ENCODE measurements at regions not wholly inside any gene's neighbourhood (a gene's known extent, or its start where the extent isn't known, plus 50 kb on each side); places are given as distances from the start of the nearest gene placed in this dataset.
"Not testable (repeated sequence)": the region's sequence is repeated elsewhere in the genome, so short reads cannot be mapped to it uniquely, and the experiment has no call there.

GRCh38 chr20:30499123-30499522 is 758.3 kb upstream of the DEFB115 start:
- Histone ChIP-seq H3K9ac (peak overlapping the region; percentile 71; the same call in 1 of the 2 replicates), H3K4me3 (IDR thresholded peaks at IDR 0.05; ENCODE audit: insufficient read depth, low read depth, low read length) (no peak overlapping the region), H3K79me2 (ENCODE audit: insufficient read depth, low read depth) (no peaks in the 10 kb centered on the region), H2AFZ (ENCODE audit: low read depth) (peak overlapping the region; percentile 62; the same call in 1 of the 2 replicates), H3K27ac (peak overlapping the region; percentile 96), H3K27me3 (ENCODE audit: insufficient read depth, low read depth) (no peaks in the 10 kb centered on the region), H3K4me2 (peak overlapping the region; percentile 78), H3K36me3 (ENCODE audit: insufficient read depth) (no peaks in the 10 kb centered on the region), H4K20me1 (ENCODE audit: insufficient read depth) (no peaks in the 10 kb centered on the region), H3K4me1 (ENCODE audit: low read depth, poor library complexity, severe bottlenecking) (peaks cover 40% of the 10 kb centered on the region)
- no peak for TF ChIP-seq CTCF (conservative IDR thresholded peaks at IDR 0.05; ENCODE audit: low read depth, low read length)

- peak overlapping the region; percentile 96 for H3K27ac ChIP-seq
Observed at GRCh38 chr20:30499716-30500446, 757.6 kb upstream of the DEFB115 start.

GRCh38 chr20:30500447-30500820 is 757.0 kb upstream of the DEFB115 start:
- H3K4me3 ChIP-seq (IDR thresholded peaks at IDR 0.05; ENCODE audit: insufficient read depth, low read depth, low read length); H3K79me2 ChIP-seq (ENCODE audit: insufficient read depth, low read depth); H3K4me2 ChIP-seq; H3K36me3 ChIP-seq (ENCODE audit: insufficient read depth); H4K20me1 ChIP-seq (ENCODE audit: insufficient read depth); H2AFZ ChIP-seq (ENCODE audit: low read depth); H3K27me3 ChIP-seq (ENCODE audit: insufficient read depth, low read depth): not testable (repeated sequence)
- TF ChIP-seq CTCF (conservative IDR thresholded peaks at IDR 0.05; ENCODE audit: low read depth, low read length): 0 out of 2 replicates have a peak, but pooled peaks have one; percentile 12
- Histone ChIP-seq H3K4me1 (ENCODE audit: low read depth, poor library complexity, severe bottlenecking) (peaks cover 40% of the 10 kb centered on the region), H3K27ac (peak overlapping the region; percentile 96), H3K9ac (peak overlapping the region; percentile 71; the same call in 1 of the 2 replicates)

More at GRCh38 chr20:30499716-30500446, 757.6 kb upstream of the DEFB115 start:
- H2AFZ ChIP-seq (ENCODE audit: low read depth): peak overlapping the region; percentile 62; the same call in 1 of the 2 replicates
- not testable (repeated sequence) for H4K20me1 ChIP-seq (ENCODE audit: insufficient read depth); H3K4me3 ChIP-seq (IDR thresholded peaks at IDR 0.05; ENCODE audit: insufficient read depth, low read depth, low read length); H3K27me3 ChIP-seq (ENCODE audit: insufficient read depth, low read depth); H3K36me3 ChIP-seq (ENCODE audit: insufficient read depth); H3K79me2 ChIP-seq (ENCODE audit: insufficient read depth, low read depth)
- H3K4me2 ChIP-seq: peak overlapping the region; percentile 78
- H3K4me1 ChIP-seq (ENCODE audit: low read depth, poor library complexity, severe bottlenecking): peaks cover 40% of the 10 kb centered on the region
- H3K9ac ChIP-seq: peak overlapping the region; percentile 71; the same call in 1 of the 2 replicates

- Histone ChIP-seq H3K4me1 (ENCODE audit: low read depth, poor library complexity, severe bottlenecking) (peaks cover 40% of the 10 kb centered on the region), H2AFZ (ENCODE audit: low read depth) (no peak overlapping the region), H3K4me3 (IDR thresholded peaks at IDR 0.05; ENCODE audit: insufficient read depth, low read depth, low read length) (no peak overlapping the region), H4K20me1 (ENCODE audit: insufficient read depth) (no peaks in the 10 kb centered on the region), H3K79me2 (ENCODE audit: insufficient read depth, low read depth) (no peaks in the 10 kb centered on the region), H3K36me3 (ENCODE audit: insufficient read depth) (no peaks in the 10 kb centered on the region), H3K27me3 (ENCODE audit: insufficient read depth, low read depth) (no peaks in the 10 kb centered on the region), H3K4me2 (no peak overlapping the region), H3K27ac (peak overlapping the region; percentile 96), H3K9ac (no peak overlapping the region)
- no peak for TF ChIP-seq CTCF (conservative IDR thresholded peaks at IDR 0.05; ENCODE audit: low read depth, low read length)
Observed at GRCh38 chr20:30500829-30501440, 756.5 kb upstream of the DEFB115 start.

GRCh38 chr20:30502670-30503069 is 754.8 kb upstream of the DEFB115 start:
- H3K4me2 ChIP-seq: no peak overlapping the region; the same call in 1 of the 2 replicates
- peaks cover 40% of the 10 kb centered on the region for H3K4me1 ChIP-seq (ENCODE audit: low read depth, poor library complexity, severe bottlenecking)
- H2AFZ ChIP-seq (ENCODE audit: low read depth): peak overlapping the region; percentile 38
- H3K27ac ChIP-seq: no peak overlapping the region
- no peaks in the 10 kb centered on the region for H3K79me2 ChIP-seq (ENCODE audit: insufficient read depth, low read depth)
- H4K20me1 ChIP-seq (ENCODE audit: insufficient read depth): no peaks in the 10 kb centered on the region
- peak overlapping the region; percentile 9; the same call in 1 of the 2 replicates for H3K9ac ChIP-seq
- no peaks in the 10 kb centered on the region for H3K27me3 ChIP-seq (ENCODE audit: insufficient read depth, low read depth)
- no peak for TF ChIP-seq CTCF (conservative IDR thresholded peaks at IDR 0.05; ENCODE audit: low read depth, low read length)
- H3K4me3 ChIP-seq (IDR thresholded peaks at IDR 0.05; ENCODE audit: insufficient read depth, low read depth, low read length): no peak overlapping the region
- no peaks in the 10 kb centered on the region for H3K36me3 ChIP-seq (ENCODE audit: insufficient read depth)

- Histone ChIP-seq H3K9ac (peak overlapping the region; percentile 9; the same call in 1 of the 2 replicates), H3K4me1 (ENCODE audit: low read depth, poor library complexity, severe bottlenecking) (peaks cover 37% of the 10 kb centered on the region), H2AFZ (ENCODE audit: low read depth) (peak overlapping the region; percentile 38; the same call in 1 of the 2 replicates), H3K4me2 (peak overlapping the region; percentile 25; the same call in 1 of the 2 replicates)
- H3K79me2 ChIP-seq (ENCODE audit: insufficient read depth, low read depth); H3K36me3 ChIP-seq (ENCODE audit: insufficient read depth); H4K20me1 ChIP-seq (ENCODE audit: insufficient read depth); H3K4me3 ChIP-seq (IDR thresholded peaks at IDR 0.05; ENCODE audit: insufficient read depth, low read depth, low read length); H3K27me3 ChIP-seq (ENCODE audit: insufficient read depth, low read depth); H3K27ac ChIP-seq: not testable (repeated sequence)
Observed at GRCh38 chr20:30503204-30503603, 754.3 kb upstream of the DEFB115 start.
